ENCODE measurements at regions not wholly inside any gene's neighbourhood (a gene's known extent, or its start where the extent isn't known, plus 50 kb on each side); places are given as distances from the start of the nearest gene placed in this dataset.
"Not testable (repeated sequence)": the region's sequence is repeated elsewhere in the genome, so short reads cannot be mapped to it uniquely, and the experiment has no call there.

DNA sequence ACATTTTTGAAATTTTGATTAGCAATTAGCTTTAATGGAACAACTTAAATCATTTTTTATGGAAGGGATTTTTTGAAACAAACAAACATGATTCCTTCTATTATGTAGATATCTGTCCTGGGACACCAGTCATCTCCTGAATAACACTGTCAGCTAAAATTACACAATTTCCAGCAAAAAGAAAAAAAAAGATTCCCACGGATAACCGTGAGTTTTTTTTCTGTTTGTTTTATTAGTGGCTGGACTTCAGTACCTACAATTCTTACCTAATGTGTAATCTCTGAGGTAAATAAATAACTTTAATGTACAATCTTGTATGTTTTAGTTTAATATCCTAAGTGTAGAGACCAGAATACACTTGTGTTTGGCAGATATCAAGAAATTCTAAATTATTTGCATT is 126.6 kb upstream of the KYNU start:
- Histone ChIP-seq H3K4me1 (ENCODE audit: control insufficient read depth in 1 of 2, insufficient read depth in 2 of 2, low read length in 2 of 2) (no peaks in the 10 kb centered on the region), H3K9me3 (ENCODE audit: control insufficient read depth, low read length) (no peaks in the 10 kb centered on the region), H3K27me3 (ENCODE audit: control insufficient read depth in 1 of 2, insufficient read depth in 2 of 2, low read length in 1 of 2) (no peaks in the 10 kb centered on the region), H3K27ac (ENCODE audit: low read depth in 1 of 2, low read length in 2 of 2) (no peak overlapping the region), H3K4me3 (ENCODE audit: low read length in 2 of 2) (no peak overlapping the region), H3K36me3 (ENCODE audit: control insufficient read depth in 1 of 2, insufficient read depth in 2 of 2, low read length in 1 of 2) (no peaks in the 10 kb centered on the region)
- ATAC-seq (ENCODE audit: low FRiP score), result no peak
- WGBS, 2 donors, result 34 to 35% methylated on average over 2 of the region's 2 CpGs
- DNase-seq, result no peak
- intact Hi-C loops (cut with DNase I), result no loop called here

DNA sequence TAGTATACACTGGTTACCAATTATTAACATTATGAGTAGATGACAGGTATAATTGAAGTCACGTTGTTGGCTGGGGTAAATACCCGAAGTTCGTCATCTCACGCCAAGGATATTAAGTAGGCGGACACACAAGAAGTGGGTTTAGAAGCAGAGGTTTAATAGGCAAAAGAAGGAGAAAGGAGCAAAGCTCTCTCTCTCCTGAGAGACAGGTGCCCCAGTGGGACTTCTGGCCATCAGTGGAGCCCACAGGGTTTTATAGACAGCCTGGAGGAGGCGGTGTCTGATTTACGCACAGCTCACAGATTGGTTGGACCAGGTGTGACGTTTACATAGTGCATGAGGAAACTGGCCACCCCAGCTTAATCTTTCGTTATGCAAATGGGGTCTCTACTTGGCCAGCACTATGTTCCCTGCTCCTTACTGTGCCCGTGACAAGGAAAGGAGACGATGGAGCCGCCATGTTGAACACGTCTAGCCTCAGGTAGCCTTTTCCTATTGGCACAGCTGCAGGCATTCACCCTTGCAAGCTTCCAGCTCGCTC is 128.8 kb upstream of the KYNU start:
- H3K4me1 ChIP-seq (ENCODE audit: control insufficient read depth in 1 of 2, insufficient read depth in 2 of 2, low read length in 2 of 2), result no peaks in the 10 kb centered on the region
- ATAC-seq (ENCODE audit: low FRiP score) (no peak), DNase-seq (no peak)
- no peak overlapping the region for H3K4me3 ChIP-seq (ENCODE audit: low read length in 2 of 2)
- no peak overlapping the region for H3K27ac ChIP-seq (ENCODE audit: low read depth in 1 of 2, low read length in 2 of 2)
- H3K9me3 ChIP-seq (ENCODE audit: control insufficient read depth, low read length), result no peaks in the 10 kb centered on the region
- intact Hi-C loops (cut with DNase I), result no loop called here
- H3K27me3 ChIP-seq (ENCODE audit: control insufficient read depth in 1 of 2, insufficient read depth in 2 of 2, low read length in 1 of 2), result no peaks in the 10 kb centered on the region
- H3K36me3 ChIP-seq (ENCODE audit: control insufficient read depth in 1 of 2, insufficient read depth in 2 of 2, low read length in 1 of 2), result no peaks in the 10 kb centered on the region
- WGBS, 2 donors, result 84 to 87% methylated on average over 14 of the region's 14 CpGs

DNA sequence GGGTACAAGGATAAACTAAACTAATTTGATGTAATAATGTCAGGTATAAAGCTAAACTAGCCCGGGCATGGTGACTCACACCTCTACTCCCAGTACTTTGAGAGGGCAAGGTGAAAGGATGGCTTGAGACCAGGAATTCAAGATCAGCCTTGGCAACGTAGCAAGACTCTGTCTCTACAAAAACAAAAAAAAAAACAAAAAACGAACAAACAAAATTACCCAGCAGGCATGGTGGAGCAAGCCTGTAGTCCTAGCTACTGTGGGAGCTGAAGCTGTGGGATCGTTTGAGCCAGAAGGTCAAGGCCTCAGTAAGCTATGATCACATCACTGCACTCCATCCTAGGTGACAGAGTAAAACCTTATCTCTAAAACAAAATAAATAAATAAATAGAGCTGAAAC is 131.8 kb upstream of the KYNU start:
- Histone ChIP-seq H3K4me1 (ENCODE audit: control insufficient read depth in 1 of 2, insufficient read depth in 2 of 2, low read length in 2 of 2) (no peaks in the 10 kb centered on the region), H3K36me3 (ENCODE audit: control insufficient read depth in 1 of 2, insufficient read depth in 2 of 2, low read length in 1 of 2) (no peaks in the 10 kb centered on the region), H3K27ac (ENCODE audit: low read depth in 1 of 2, low read length in 2 of 2) (no peak overlapping the region), H3K4me3 (ENCODE audit: low read length in 2 of 2) (no peak overlapping the region), H3K9me3 (ENCODE audit: control insufficient read depth, low read length) (peaks cover 2% of the 10 kb centered on the region), H3K27me3 (ENCODE audit: control insufficient read depth in 1 of 2, insufficient read depth in 2 of 2, low read length in 1 of 2) (no peaks in the 10 kb centered on the region)
- 47 to 56% methylated on average over 4 of the region's 4 CpGs for WGBS, 2 donors
- ATAC-seq (ENCODE audit: low FRiP score) (no peak), DNase-seq (no peak)
- intact Hi-C loops (cut with DNase I), result no loop called here

DNA sequence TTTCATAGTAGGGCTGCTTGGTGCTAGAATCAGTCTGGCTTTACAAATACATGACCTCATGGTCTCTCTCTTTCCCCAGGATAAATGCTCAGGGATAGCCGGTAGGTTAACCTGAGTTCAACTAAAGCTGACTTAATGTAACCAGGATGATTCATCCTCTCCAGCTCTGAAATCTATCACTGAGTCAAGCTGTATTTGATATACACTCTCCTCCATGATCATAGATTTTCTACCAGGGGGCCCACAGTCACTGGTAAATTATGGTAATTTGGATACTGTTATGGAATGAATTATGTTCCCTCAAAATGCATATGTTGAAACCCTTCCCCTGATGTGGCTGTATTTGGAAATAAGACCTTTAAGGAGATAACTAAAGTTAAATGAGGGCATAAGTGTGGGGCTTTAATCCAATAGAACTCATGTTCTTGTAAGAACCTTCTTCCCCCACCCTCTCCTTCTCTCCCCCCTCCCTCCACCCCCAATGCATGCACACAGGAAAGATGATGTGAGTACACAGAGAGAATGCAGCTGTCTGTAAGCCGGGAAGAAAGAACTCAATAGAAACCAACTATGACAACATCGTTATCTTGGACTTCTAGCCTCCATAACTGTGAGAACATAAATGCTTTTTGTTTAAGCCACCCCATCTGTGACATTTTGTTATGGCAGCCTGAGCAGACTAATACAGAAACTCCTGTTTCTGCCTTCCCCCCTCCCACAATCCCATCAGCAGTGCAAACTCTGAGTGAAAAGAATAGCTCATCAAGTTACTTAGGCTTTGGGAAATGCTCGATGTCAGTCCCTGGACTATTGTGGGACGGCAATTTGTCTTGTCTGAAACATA is 134.9 kb upstream of the KYNU start:
- ATAC-seq (ENCODE audit: low FRiP score), result no peak
- H3K4me3 ChIP-seq (ENCODE audit: low read length in 2 of 2), result no peak overlapping the region
- intact Hi-C loops (cut with DNase I), result no loop called here

DNA sequence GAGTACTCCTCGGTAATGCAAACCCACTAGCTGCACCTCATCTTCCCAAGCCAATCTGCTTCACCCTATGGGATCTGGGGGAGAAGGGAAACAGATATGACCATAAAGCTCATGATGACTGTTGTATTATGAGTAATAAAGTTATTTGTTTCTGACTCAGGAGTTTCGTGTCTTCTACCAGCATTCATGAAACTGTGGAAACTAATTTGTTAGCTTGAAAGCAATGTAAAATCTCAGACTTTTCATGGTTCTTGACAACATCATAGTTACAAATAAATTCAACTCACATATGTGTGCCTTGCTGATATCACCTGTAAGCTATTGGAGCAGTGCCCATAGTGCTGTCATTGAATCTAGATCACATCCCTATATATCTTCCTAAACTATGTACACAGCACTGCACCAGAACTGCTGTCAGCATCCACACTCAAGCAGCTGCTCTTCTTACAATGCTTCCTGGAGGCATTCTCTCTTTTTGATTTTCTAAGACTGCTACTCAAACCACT is 135.6 kb upstream of the KYNU start:
- DNase-seq (no peak), ATAC-seq (ENCODE audit: low FRiP score) (no peak)
- intact Hi-C loops (cut with DNase I), result no loop called here
- Histone ChIP-seq H3K9me3 (ENCODE audit: control insufficient read depth, low read length) (peaks cover 2% of the 10 kb centered on the region), H3K4me3 (ENCODE audit: low read length in 2 of 2) (no peak overlapping the region), H3K4me1 (ENCODE audit: control insufficient read depth in 1 of 2, insufficient read depth in 2 of 2, low read length in 2 of 2) (no peaks in the 10 kb centered on the region), H3K36me3 (ENCODE audit: control insufficient read depth in 1 of 2, insufficient read depth in 2 of 2, low read length in 1 of 2) (no peaks in the 10 kb centered on the region), H3K27ac (ENCODE audit: low read depth in 1 of 2, low read length in 2 of 2) (no peak overlapping the region), H3K27me3 (ENCODE audit: control insufficient read depth in 1 of 2, insufficient read depth in 2 of 2, low read length in 1 of 2) (no peaks in the 10 kb centered on the region)
- 87 to 88% methylated on average over 2 of the region's 2 CpGs for WGBS, 2 donors

More for the DNA sequence above, 134.9 kb upstream of the KYNU start:
- DNase-seq, result no peak
- Histone ChIP-seq H3K27ac (ENCODE audit: low read depth in 1 of 2, low read length in 2 of 2) (no peak overlapping the region), H3K9me3 (ENCODE audit: control insufficient read depth, low read length) (peaks cover 2% of the 10 kb centered on the region), H3K4me1 (ENCODE audit: control insufficient read depth in 1 of 2, insufficient read depth in 2 of 2, low read length in 2 of 2) (no peaks in the 10 kb centered on the region), H3K36me3 (ENCODE audit: control insufficient read depth in 1 of 2, insufficient read depth in 2 of 2, low read length in 1 of 2) (no peaks in the 10 kb centered on the region), H3K27me3 (ENCODE audit: control insufficient read depth in 1 of 2, insufficient read depth in 2 of 2, low read length in 1 of 2) (no peaks in the 10 kb centered on the region)
- 70 to 75% methylated on average over 5 of the region's 5 CpGs for WGBS, 2 donors

DNA sequence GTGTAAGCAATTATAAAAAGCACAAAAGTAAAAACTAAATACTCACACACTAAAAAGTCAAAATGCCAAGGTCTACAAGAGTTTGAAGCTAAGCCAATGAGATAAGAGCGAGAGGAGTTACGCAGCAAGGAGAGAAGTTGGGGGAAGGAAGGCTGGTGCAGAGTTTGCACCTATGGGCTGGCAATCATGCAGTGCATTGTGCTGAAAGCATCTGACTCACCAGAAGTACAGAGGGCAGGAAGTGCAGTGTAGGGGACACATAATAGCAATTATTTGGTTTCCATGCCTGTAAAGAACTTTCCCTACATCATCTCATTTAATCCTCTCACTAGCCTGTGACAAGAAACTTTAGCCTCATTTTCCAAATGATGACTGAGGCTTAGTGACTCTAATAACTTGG is 142.7 kb upstream of the KYNU start:
- Histone ChIP-seq H3K27ac (ENCODE audit: low read depth in 1 of 2, low read length in 2 of 2) (no peak overlapping the region), H3K27me3 (ENCODE audit: control insufficient read depth in 1 of 2, insufficient read depth in 2 of 2, low read length in 1 of 2) (no peaks in the 10 kb centered on the region), H3K4me3 (ENCODE audit: low read length in 2 of 2) (no peak overlapping the region), H3K36me3 (ENCODE audit: control insufficient read depth in 1 of 2, insufficient read depth in 2 of 2, low read length in 1 of 2) (no peaks in the 10 kb centered on the region), H3K9me3 (ENCODE audit: control insufficient read depth, low read length) (no peaks in the 10 kb centered on the region), H3K4me1 (ENCODE audit: control insufficient read depth in 1 of 2, insufficient read depth in 2 of 2, low read length in 2 of 2) (no peaks in the 10 kb centered on the region)
- 22 to 48% methylated on average over 2 of the region's 2 CpGs for WGBS, 2 donors
- ATAC-seq (ENCODE audit: low FRiP score), result no peak
- intact Hi-C loops (cut with DNase I), result no loop called here
- DNase-seq, result no peak

DNA sequence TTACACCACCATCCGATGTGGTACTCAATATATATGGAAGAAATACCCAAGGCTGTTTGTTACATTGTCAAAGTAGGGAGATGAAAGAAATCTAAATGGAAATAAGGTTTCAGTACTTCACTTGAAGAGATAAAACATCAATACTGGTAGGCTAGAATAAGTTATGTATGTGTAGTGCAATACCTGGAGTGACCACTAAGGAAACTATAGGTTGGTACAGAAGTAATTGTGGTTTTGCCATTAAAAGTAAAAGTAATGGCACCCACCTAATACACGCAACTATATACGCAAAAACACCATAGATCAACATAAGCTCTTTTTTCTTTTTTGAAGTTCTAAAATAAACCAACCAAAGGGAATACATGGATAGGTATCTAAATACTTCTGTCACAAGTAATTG is 143.2 kb upstream of the KYNU start:
- WGBS, 2 donors, result 88 to 93% methylated on average over 3 of the region's 3 CpGs
- no peak for DNase-seq

DNA sequence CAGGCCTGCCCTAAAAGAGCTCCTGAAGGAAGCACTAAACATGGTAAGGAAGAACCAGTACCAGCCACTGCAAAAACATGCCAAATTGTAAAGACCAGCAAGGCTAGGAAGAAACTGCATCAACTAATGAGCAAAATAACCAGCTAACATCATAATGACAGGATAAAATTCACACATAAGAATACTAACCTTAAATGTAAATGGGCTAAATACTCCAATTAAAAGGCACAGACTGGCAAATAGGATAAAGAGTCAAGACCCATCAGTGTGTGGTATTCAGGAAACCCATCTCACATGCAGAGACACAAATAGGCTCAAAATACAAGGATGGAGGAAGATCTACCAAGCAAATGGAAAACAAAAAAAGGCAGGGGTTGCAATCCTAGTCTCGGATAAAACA is 147.7 kb upstream of the KYNU start:
- H3K36me3 ChIP-seq (ENCODE audit: control insufficient read depth in 1 of 2, insufficient read depth in 2 of 2, low read length in 1 of 2); DNase-seq; ATAC-seq (ENCODE audit: low FRiP score); H3K4me1 ChIP-seq (ENCODE audit: control insufficient read depth in 1 of 2, insufficient read depth in 2 of 2, low read length in 2 of 2); H3K27ac ChIP-seq (ENCODE audit: low read depth in 1 of 2, low read length in 2 of 2); H3K4me3 ChIP-seq (ENCODE audit: low read length in 2 of 2); intact Hi-C loops (cut with DNase I); H3K9me3 ChIP-seq (ENCODE audit: control insufficient read depth, low read length); H3K27me3 ChIP-seq (ENCODE audit: control insufficient read depth in 1 of 2, insufficient read depth in 2 of 2, low read length in 1 of 2): not testable (repeated sequence)
- WGBS, 2 donors, result 100% methylated on average over 1 of the region's 1 CpG; no CpG with 5 or more reads in 1 of the 2 donors

More for the DNA sequence above, 143.2 kb upstream of the KYNU start:
- Histone ChIP-seq H3K36me3 (ENCODE audit: control insufficient read depth in 1 of 2, insufficient read depth in 2 of 2, low read length in 1 of 2) (no peaks in the 10 kb centered on the region), H3K4me1 (ENCODE audit: control insufficient read depth in 1 of 2, insufficient read depth in 2 of 2, low read length in 2 of 2) (no peaks in the 10 kb centered on the region), H3K4me3 (ENCODE audit: low read length in 2 of 2) (no peak overlapping the region), H3K9me3 (ENCODE audit: control insufficient read depth, low read length) (no peaks in the 10 kb centered on the region), H3K27ac (ENCODE audit: low read depth in 1 of 2, low read length in 2 of 2) (no peak overlapping the region), H3K27me3 (ENCODE audit: control insufficient read depth in 1 of 2, insufficient read depth in 2 of 2, low read length in 1 of 2) (no peaks in the 10 kb centered on the region)
- ATAC-seq (ENCODE audit: low FRiP score), result no peak
- intact Hi-C loops (cut with DNase I), result no loop called here

Data from aorta (tissue), 5 donors.